Activated T-helper 17 cell treated with anti-CD3 and anti-CD28 coated beads, Interleukin-2, amount 50 U/mL, for 72 hours (primary cell): ENCODE measurements at regions not wholly inside any gene's neighbourhood (a gene's known extent, or its start where the extent isn't known, plus 50 kb on each side); places are given as distances from the start of the nearest gene placed in this dataset.

Experiments used
- ATAC-seq: fragments of 150-1000 bp; cut with Tn5 transposase; replicated peaks from 2 replicates; pipeline ENCODE4 v1.10.0; 2021; ENCODE audit warnings: mild to moderate bottlenecking, moderate library complexity
- H3K27ac Mint-ChIP-seq: one replicate; pipeline ENCODE4 v1.8.0; 2022; ENCODE audit warnings: mixed read lengths
- H3K27me3 Mint-ChIP-seq: one replicate; pipeline ENCODE4 v1.8.0; 2022; ENCODE audit warnings: mixed read lengths
- H3K36me3 Mint-ChIP-seq: one replicate; pipeline ENCODE4 v1.8.0; 2022; ENCODE audit warnings: low read depth, mild to moderate bottlenecking, mixed read lengths
- H3K4me1 Mint-ChIP-seq: one replicate; pipeline ENCODE4 v1.8.0; 2022; ENCODE audit warnings: mixed read lengths
- H3K4me3 Mint-ChIP-seq: one replicate; pipeline ENCODE4 v1.8.0; 2022; ENCODE audit warnings: mild to moderate bottlenecking, mixed read lengths
- H3K9me3 Mint-ChIP-seq: one replicate; pipeline ENCODE4 v1.8.0; 2022; ENCODE audit warnings: mixed read lengths

DNA sequence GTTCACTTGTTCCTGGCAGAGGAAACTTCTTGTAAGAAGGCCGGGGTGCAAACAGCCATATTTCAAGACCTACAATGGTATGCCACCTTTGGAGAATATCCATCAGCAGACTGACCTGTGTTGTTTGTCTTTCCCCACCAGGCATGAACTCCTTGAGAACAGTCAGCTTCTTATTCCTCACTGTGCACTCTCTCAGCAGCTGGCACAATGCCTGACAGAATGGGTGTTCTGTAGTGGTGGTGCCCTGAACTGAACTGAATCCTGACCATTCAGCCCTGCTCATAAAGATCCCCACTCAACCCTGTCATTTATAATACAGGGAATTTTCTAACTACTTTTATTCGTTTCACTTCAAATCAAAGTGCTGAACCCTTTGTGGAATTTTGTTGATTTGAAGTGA, 206.9 kb downstream of the COX7C start:
- Mint-ChIP-seq H3K27me3 (peaks cover 4% of the 10 kb centered on the region), H3K4me3 (no peak overlapping the region), H3K36me3 (no peaks in the 10 kb centered on the region), H3K4me1 (no peaks in the 10 kb centered on the region), H3K9me3 (no peaks in the 10 kb centered on the region), H3K27ac (no peak overlapping the region)
- no peak for ATAC-seq

DNA sequence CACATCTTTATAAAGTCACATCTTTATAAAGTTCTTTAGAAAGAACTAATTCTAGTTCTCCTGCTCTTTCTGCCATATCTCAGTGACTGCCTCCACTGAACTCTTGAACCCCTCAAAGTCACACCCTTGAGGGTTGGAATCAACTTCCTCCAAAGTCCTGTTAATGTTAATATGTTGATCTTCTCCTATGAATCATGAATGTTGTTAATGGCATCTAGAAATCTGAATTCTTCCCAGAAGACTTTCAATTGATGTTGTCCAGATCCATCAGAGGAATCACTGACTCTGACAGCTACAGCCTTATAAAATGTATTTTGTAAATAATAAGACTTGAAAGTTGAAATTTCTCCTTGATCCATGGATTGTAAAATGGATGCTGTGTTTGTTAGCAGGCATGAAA, 213.4 kb downstream of the COX7C start:
- H3K36me3 Mint-ChIP-seq = no peaks in the 10 kb centered on the region
- no peak overlapping the region for H3K4me3 Mint-ChIP-seq
- no peak overlapping the region for H3K27ac Mint-ChIP-seq
- ATAC-seq = no peak
- H3K27me3 Mint-ChIP-seq = peaks cover 8% of the 10 kb centered on the region
- peaks cover 3% of the 10 kb centered on the region for H3K9me3 Mint-ChIP-seq
- H3K4me1 Mint-ChIP-seq = no peaks in the 10 kb centered on the region

DNA sequence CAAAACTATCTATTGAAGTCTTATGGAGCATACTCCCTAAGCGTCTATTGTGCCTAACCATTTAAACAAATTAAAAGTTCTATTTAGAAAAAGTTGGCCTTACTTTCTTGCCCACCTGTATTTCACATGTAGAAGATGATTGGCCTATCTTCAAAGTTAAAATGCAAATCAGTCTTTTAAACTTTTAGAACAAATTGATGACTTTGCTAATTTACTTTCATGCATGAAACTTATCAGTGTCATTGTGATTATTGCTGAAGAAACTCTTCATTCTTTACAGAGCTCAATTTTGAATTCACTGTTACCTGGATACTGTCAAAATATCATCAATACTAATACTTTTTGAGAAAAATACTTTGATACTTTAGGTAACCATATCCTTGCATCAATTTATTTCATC, 216.1 kb downstream of the COX7C start:
- Mint-ChIP-seq H3K4me3 (no peak overlapping the region), H3K27ac (no peak overlapping the region), H3K27me3 (peaks cover 8% of the 10 kb centered on the region), H3K9me3 (peaks cover 3% of the 10 kb centered on the region), H3K4me1 (no peaks in the 10 kb centered on the region), H3K36me3 (no peaks in the 10 kb centered on the region)
- no peak for ATAC-seq

DNA sequence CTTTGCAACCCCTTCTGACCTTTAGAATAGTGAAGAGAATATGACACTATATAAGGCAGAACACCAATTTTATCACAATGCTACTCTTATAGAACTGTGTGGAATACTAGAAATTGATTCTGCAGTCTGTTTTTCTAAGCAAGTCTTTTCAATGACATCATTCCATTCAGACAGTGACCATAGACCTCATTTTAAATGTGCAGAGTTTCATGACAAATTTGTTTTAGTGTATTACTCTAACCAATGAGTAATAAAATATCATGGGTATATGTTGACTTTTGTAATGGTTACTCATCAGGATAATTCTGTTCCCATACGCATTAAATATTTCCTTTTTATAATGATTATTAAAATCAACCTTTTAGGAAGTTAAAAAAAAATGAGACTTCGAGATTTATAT, 219.9 kb downstream of the COX7C start:
- no peak overlapping the region for H3K4me3 Mint-ChIP-seq
- H3K27ac Mint-ChIP-seq = no peak overlapping the region
- no peaks in the 10 kb centered on the region for H3K4me1 Mint-ChIP-seq

DNA sequence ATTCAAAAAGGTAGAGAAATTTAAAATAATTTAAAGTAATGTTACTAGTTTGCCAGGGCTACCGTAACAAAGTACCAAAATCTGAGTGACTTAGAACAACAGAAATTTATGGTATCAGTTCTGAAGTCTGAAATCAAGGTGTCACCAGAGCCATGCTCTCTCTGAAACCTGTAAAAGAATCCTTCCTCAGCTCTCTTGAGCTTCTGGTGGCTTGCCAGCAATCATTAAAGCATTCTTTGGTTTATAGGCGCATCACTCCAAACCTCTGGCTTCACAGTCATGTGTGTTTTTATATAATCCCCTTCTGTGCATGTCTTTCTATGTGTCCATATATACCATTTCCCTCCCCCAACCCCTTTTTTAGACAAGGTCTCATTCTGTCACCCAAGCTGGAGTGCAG, 220.3 kb downstream of the COX7C start:
- no peak overlapping the region for H3K4me3 Mint-ChIP-seq
- H3K4me1 Mint-ChIP-seq = no peaks in the 10 kb centered on the region
- no peaks in the 10 kb centered on the region for H3K36me3 Mint-ChIP-seq
- no peaks in the 10 kb centered on the region for H3K9me3 Mint-ChIP-seq
- H3K27ac Mint-ChIP-seq = no peak overlapping the region
- no peak for ATAC-seq
- peaks cover 4% of the 10 kb centered on the region for H3K27me3 Mint-ChIP-seq

More for the DNA sequence above, 219.9 kb downstream of the COX7C start:
- H3K27me3 Mint-ChIP-seq = peaks cover 4% of the 10 kb centered on the region
- H3K9me3 Mint-ChIP-seq = no peaks in the 10 kb centered on the region
- H3K36me3 Mint-ChIP-seq = no peaks in the 10 kb centered on the region
- no peak for ATAC-seq

DNA sequence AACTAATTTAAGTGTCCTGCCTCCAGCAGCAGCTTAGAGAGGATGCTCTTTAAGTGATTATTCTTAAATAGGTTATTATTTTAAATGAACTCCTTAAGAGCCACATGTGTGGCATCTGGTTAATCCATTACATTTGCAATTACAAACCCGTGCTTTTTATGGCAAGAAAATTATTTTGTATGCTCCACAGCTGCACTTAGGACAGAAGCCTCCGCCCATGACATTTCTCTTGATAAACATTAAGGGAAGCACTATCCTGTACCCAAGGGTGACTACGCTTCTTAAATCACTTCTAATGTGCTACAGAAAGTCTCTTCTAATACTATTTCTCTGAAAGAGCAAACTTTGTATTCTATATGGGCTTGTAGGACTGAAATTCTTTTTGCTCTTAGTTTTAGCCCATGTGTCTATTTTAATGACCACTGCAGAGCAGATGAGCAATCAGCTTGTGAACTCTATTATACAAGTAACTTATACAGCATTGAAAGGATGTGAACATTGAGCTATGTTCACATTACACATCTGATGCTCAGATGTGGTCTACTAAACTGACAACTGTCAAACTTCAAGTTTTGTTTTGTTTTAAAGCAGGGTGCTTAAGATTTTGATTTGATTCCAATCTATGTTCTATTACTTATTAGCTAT, 223.4 kb downstream of the COX7C start:
- Mint-ChIP-seq H3K36me3 (no peaks in the 10 kb centered on the region), H3K4me1 (no peaks in the 10 kb centered on the region), H3K27me3 (peaks cover 4% of the 10 kb centered on the region), H3K4me3 (no peak overlapping the region), H3K27ac (no peak overlapping the region), H3K9me3 (no peaks in the 10 kb centered on the region)
- no peak for ATAC-seq

DNA sequence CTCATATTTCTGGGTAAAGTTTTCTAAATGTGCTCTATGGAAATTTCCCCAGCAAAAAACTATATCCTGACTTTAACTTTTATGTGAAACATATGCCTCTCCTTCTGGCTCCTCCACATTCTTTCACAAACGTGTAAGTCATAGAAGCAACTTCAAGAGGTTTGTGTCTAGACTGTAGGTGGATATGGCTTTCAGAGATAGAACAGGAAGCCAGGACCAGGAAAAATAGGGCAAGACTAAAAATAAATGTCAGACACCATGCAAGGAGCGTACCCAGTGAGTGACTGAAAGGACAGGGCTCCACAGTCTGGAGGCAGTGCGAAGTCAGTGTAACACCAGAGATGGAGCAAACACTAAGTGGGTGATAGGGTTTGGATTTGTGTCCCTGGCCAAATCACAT, 240.7 kb downstream of the COX7C start:
- Mint-ChIP-seq H3K27me3 (peaks cover 22% of the 10 kb centered on the region), H3K27ac (no peak overlapping the region), H3K4me3 (no peak overlapping the region), H3K36me3 (no peaks in the 10 kb centered on the region), H3K9me3 (no peaks in the 10 kb centered on the region), H3K4me1 (no peaks in the 10 kb centered on the region)
- ATAC-seq = no peak

DNA sequence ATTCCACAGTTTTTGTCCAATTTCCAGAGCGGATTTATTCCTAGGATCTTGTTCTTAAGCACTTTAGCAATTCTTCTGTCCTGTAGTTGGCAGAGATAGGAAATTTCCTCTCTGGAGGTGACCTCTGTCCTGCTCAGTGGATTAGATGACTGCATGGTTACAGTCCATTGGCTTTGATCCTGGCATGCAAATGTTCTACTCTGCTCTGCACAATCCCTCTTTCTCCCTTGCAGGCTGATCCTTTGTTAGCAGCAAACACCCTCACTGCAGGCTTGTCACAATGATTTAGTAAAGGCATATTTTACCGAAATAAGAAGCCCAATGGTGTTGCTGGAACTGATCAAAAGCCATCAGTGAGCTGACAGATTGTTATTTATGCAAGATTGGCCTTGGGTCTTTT, 243.8 kb downstream of the COX7C start:
- ATAC-seq = no peak
- Mint-ChIP-seq H3K36me3 (no peaks in the 10 kb centered on the region), H3K27ac (no peak overlapping the region), H3K9me3 (no peaks in the 10 kb centered on the region), H3K27me3 (peaks cover 13% of the 10 kb centered on the region), H3K4me3 (no peak overlapping the region), H3K4me1 (no peaks in the 10 kb centered on the region)

DNA sequence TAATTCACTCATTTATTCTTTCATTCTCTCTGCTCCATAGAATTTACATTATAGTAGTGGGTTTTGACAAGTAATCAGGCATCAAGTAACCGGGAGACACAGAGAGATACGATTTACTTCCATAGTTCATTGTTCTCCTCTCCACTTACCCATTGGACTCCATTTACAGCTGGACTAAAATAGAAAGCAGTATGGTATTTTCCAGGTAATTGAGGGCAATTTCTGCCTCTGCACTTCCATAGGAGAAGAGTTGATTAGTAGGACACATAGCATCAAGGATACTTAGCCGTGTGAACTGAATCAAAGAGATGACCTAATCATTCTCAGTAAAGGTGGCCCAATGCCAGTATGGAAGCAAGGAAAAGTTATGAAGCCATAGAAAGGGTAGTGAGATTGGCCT, 244.4 kb downstream of the COX7C start:
- H3K4me3 Mint-ChIP-seq = no peak overlapping the region
- H3K36me3 Mint-ChIP-seq = no peaks in the 10 kb centered on the region
- no peak for ATAC-seq
- H3K9me3 Mint-ChIP-seq = no peaks in the 10 kb centered on the region
- H3K27ac Mint-ChIP-seq = no peak overlapping the region
- no peaks in the 10 kb centered on the region for H3K4me1 Mint-ChIP-seq
- peaks cover 14% of the 10 kb centered on the region for H3K27me3 Mint-ChIP-seq

DNA sequence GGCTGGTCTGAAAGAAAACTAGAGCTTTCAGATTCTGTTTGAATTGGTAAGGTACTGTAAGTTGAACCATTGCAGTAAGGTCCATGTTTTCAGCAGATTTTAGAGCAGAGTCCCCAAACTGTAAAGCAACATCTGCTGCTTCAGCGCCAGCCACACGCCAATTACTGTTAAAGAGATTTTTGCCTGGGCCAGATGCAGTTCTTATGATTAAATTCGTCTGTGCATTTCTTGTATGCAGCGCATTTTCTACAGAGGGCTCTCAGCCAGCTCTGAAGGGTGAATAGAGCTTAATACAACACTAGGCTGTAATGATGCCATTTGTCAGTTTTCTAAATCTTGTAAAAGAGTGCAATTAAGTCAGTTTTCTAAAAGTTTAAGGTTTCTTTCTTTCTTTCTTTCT, 246.3 kb downstream of the COX7C start:
- H3K27ac Mint-ChIP-seq = no peak overlapping the region
- H3K4me1 Mint-ChIP-seq = no peaks in the 10 kb centered on the region
- H3K4me3 Mint-ChIP-seq = no peak overlapping the region
- H3K36me3 Mint-ChIP-seq = no peaks in the 10 kb centered on the region
- H3K9me3 Mint-ChIP-seq = no peaks in the 10 kb centered on the region
- peaks cover 19% of the 10 kb centered on the region for H3K27me3 Mint-ChIP-seq
- no peak for ATAC-seq

DNA sequence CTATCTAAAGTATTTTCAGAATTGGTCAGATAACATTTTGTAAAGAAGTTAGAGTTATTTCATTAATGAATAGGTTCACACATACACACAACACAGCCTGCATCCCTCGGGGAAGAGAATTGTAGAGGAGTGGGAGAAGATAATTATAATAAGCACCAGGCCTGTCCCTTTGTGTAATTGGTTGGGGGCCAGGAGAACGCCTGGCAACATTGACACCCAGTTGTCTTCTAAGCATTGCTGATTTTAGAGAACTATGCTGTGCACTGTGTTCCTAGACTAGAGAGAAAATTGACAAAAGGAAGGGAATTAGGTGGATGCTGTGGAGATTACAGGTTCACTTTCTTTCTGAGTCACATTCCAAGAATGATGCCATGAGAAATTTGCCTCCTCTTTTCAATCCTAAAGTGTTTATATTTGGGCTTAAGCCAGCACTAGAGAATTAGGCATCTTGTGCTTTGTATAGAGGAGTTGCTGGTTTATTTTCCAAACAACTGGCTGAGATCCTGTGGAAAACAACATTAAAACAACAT, 247.6 kb downstream of the COX7C start:
- Mint-ChIP-seq H3K4me1 (no peaks in the 10 kb centered on the region), H3K4me3 (no peak overlapping the region), H3K27me3 (peaks cover 21% of the 10 kb centered on the region), H3K9me3 (no peaks in the 10 kb centered on the region), H3K27ac (no peak overlapping the region), H3K36me3 (no peaks in the 10 kb centered on the region)
- no peak for ATAC-seq

DNA sequence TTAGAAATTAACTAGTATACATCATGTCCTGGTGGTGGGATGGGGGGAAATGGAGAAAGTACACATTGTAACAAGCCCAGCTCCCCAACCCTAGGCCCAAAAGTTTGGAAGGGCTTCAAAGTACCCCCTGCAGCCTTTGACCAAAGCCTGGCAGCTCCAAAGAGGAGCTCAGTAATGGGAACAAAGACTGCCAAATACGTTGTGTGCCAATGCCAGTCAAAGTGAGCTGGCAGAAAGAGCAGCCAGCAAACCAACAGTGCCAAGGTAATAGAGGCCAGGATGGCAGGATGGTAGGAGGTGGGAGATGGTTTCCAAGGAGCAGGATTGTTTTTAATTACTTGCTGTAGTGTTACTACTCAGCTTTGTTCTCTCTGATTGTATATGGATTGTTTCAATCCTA, 248.3 kb downstream of the COX7C start:
- H3K9me3 Mint-ChIP-seq = no peaks in the 10 kb centered on the region
- peaks cover 21% of the 10 kb centered on the region for H3K27me3 Mint-ChIP-seq
- H3K4me1 Mint-ChIP-seq = no peaks in the 10 kb centered on the region
- H3K27ac Mint-ChIP-seq = no peak overlapping the region
- H3K36me3 Mint-ChIP-seq = no peaks in the 10 kb centered on the region
- H3K4me3 Mint-ChIP-seq = no peak overlapping the region
- ATAC-seq = no peak

DNA sequence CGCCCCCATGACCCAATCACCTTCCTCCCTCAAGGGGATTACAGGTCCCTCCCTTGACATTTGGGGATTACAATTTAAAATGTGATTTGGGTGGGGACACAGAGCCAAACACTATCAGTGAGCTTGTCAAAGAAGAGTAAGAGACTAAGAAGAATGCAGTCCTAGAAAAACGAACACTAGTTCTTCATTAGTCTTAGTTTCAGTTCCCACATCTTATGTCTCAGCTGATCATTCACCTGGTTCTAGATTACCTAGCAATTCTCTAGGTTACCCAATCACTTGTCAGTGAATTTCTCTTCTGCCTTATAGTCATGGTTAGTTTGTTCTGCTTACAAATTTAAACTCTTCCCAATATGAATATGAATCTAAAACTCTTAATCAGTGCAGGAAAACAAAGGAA, 251.5 kb downstream of the COX7C start:
- Mint-ChIP-seq H3K9me3 (no peaks in the 10 kb centered on the region), H3K27me3 (peaks cover 24% of the 10 kb centered on the region), H3K4me3 (no peak overlapping the region), H3K36me3 (no peaks in the 10 kb centered on the region), H3K4me1 (no peaks in the 10 kb centered on the region), H3K27ac (no peak overlapping the region)
- ATAC-seq = no peak

DNA sequence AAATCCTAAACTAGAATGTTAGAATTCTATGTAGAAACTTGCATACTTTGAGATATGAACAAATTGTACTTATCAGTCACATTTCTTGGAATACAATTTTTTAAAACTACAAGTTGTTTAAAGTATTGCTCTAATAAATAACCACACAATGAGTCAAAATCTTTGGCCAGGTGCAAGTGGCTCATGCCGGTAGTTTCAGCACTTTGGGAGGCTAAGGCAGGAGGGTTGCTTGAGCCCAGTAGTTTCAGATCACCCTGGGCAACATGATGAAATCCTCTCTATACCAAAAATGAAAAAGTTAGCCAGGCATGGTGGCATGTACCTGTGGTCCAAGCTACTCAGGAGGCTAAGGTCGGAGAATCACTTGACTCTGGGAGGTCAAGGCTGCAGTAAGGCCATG, 257.8 kb downstream of the COX7C start:
- no peak for ATAC-seq
- H3K27me3 Mint-ChIP-seq = peaks cover 7% of the 10 kb centered on the region
- H3K4me1 Mint-ChIP-seq = no peaks in the 10 kb centered on the region
- H3K27ac Mint-ChIP-seq = no peak overlapping the region
- H3K9me3 Mint-ChIP-seq = no peaks in the 10 kb centered on the region
- H3K4me3 Mint-ChIP-seq = no peak overlapping the region
- H3K36me3 Mint-ChIP-seq = no peaks in the 10 kb centered on the region

DNA sequence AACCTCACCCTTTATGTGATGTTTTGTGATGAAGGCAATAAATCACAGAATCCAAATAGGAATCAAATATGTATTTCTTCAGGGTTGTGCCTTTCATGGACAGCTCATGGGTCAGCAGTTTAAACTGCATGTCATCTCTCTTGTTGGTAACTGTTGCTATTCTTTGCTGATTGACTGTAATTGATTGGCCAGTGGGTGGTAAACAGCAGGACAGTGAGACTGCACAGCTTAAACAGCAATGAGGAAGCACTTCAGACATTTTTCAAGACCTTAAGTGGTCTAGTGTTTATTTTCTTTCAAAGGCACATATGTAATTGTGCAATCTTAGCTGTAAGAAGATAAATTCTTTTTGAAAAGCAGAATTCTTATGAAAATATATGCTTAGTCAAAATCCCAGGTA, 260.5 kb downstream of the COX7C start:
- no peak for ATAC-seq
- H3K27ac Mint-ChIP-seq = no peak overlapping the region
- no peaks in the 10 kb centered on the region for H3K36me3 Mint-ChIP-seq
- H3K9me3 Mint-ChIP-seq = no peaks in the 10 kb centered on the region
- H3K27me3 Mint-ChIP-seq = peaks cover 4% of the 10 kb centered on the region
- no peaks in the 10 kb centered on the region for H3K4me1 Mint-ChIP-seq
- no peak overlapping the region for H3K4me3 Mint-ChIP-seq

DNA sequence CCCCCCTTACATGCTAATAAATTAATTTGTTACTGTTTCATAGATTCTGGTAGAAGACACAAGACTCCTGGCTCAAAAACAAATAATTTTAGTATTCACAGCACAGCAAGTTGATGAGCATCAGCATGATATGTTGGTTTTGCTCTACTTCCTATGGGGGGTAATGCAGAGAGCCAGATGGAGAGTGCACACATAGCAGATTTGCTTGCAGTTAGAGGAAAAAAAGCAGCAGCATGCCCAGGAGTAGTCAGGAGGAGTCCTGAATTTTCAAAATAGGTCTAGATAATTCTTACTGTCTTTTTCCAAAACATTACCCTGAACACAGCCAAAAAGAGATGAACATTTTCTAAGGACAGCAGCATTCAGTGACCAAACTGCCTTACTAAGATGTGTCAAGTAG, 261.3 kb downstream of the COX7C start:
- H3K36me3 Mint-ChIP-seq = no peaks in the 10 kb centered on the region
- no peak for ATAC-seq
- no peaks in the 10 kb centered on the region for H3K4me1 Mint-ChIP-seq
- H3K27me3 Mint-ChIP-seq = peaks cover 4% of the 10 kb centered on the region
- no peak overlapping the region for H3K27ac Mint-ChIP-seq
- H3K4me3 Mint-ChIP-seq = no peak overlapping the region
- H3K9me3 Mint-ChIP-seq = no peaks in the 10 kb centered on the region
